A673 (cell line): ENCODE measurements at regions not wholly inside any gene's neighbourhood (a gene's known extent, or its start where the extent isn't known, plus 50 kb on each side); places are given as distances from the start of the nearest gene placed in this dataset.

Experiments
- BruUV-seq: library from RNA; stranded (reverse); fragments of 400-500 nt; replicated peaks from 2 replicates; lab custom pipeline; 2021; lab: Mats Ljungman, UMichigan
- CTCF ChIA-PET: fragments of 300-600 bp; sonication (Branson Sonifier 250); formaldehyde crosslinking; loops from one replicate; lab custom pipeline; 2022; ENCODE audit warnings: antibody characterized with exemption; lab: Charles Lee
- POLR2A ChIA-PET: fragments of 300-600 bp; sonication (Branson Sonifier 250); formaldehyde crosslinking; loops from one replicate; lab custom pipeline; 2022; ENCODE audit warnings: antibody characterized with exemption; ENCODE audit not compliant: low non-redundant PET; lab: Charles Lee
- DNase-seq: peaks from one replicate; pipeline ENCODE4 v3.0.0-alpha.2; 2015; ENCODE audit warnings: low spot score
- H3K27ac ChIP-seq: fragments of 200-600 bp; sonication (generic); 2 replicates; pipeline ENCODE4 v1.5.1; 2016; ENCODE audit warnings: mixed run types, low read depth, mild to moderate bottlenecking, mixed read lengths, antibody characterized with exemption, low read length; ENCODE audit not compliant: poor library complexity, severe bottlenecking
- H3K27me3 ChIP-seq: fragments of 200-600 bp; sonication (generic); replicated peaks from 2 replicates; pipeline ENCODE4 v1.6.1; 2017; ENCODE audit warnings: mixed run types, low read depth, mild to moderate bottlenecking, mixed read lengths, antibody characterized with exemption, low read length; ENCODE audit not compliant: insufficient read depth, poor library complexity
- H3K36me3 ChIP-seq: fragments of 200-600 bp; sonication (generic); 2 replicates; pipeline ENCODE4 v1.6.1; 2016; ENCODE audit warnings: mixed run types, mild to moderate bottlenecking, mixed read lengths, antibody characterized with exemption, low read length; ENCODE audit not compliant: insufficient read depth, poor library complexity, severe bottlenecking
- H3K4me1 ChIP-seq: fragments of 200-600 bp; sonication (generic); 2 replicates; pipeline ENCODE4 v1.6.1; 2017; ENCODE audit warnings: mixed run types, mild to moderate bottlenecking, mixed read lengths, antibody characterized with exemption, low read length; ENCODE audit not compliant: insufficient read depth, poor library complexity, severe bottlenecking
- H3K4me3 ChIP-seq: fragments of 200-600 bp; sonication (generic); 2 replicates; pipeline ENCODE4 v1.5.1; 2016; ENCODE audit warnings: low read depth, mixed run types, mild to moderate bottlenecking, mixed read lengths, low read length; ENCODE audit not compliant: poor library complexity, severe bottlenecking
- H3K9me3 ChIP-seq: fragments of 200-600 bp; sonication (generic); 2 replicates; pipeline ENCODE4 v1.6.1; 2016; ENCODE audit warnings: mixed run types, low read depth, mild to moderate bottlenecking, mixed read lengths, antibody characterized with exemption, low read length; ENCODE audit not compliant: poor library complexity, severe bottlenecking
- CTCF ChIP-seq: fragments of 300-800, 200-600 bp; sonication (generic); conservative IDR thresholded peaks from 2 replicates; pipeline ENCODE4 v1.5.1; 2017; ENCODE audit warnings: low read depth, mild to moderate bottlenecking, antibody characterized with exemption, low read length, moderate library complexity, mixed read lengths
- EZH2 ChIP-seq: fragments of 200-600 bp; sonication (generic); IDR thresholded peaks from 2 replicates; pipeline ENCODE4 v1.6.1; 2017; ENCODE audit warnings: borderline replicate concordance, low read depth, mild to moderate bottlenecking, mixed read lengths, antibody characterized with exemption, low read length; ENCODE audit not compliant: poor library complexity, severe bottlenecking
- intact Hi-C: fragments of 100-400 bp; cut with micrococcal nuclease; formaldehyde crosslinking; loops from one replicate; pipeline ENCODE4 v1.10.0; 2022; ENCODE audit not compliant: unreplicated experiment

DNA sequence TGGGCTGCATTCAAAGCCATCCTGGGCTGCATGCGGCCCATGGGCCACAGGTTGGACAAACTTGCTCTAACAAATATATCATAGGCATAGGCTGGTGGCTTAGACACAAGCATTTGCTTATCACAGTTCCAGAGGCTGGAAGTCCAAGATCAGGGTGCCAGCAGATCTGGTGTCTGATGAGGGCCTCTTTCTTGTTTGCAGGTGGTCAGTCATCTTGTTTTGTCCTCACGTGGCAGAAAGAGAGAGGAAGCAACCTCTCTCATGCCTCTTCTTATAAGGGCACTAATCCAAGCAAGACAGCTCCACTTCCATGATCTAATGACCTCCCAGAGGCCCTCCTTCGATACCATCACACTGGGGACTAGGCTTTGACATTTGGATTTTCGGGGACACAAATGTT, 238.7 kb upstream of the TNRC6C start:
- TF ChIP-seq CTCF: no peak
- TF ChIP-seq EZH2: no peak
- Histone ChIP-seq H3K4me1 (no peaks in the 10 kb centered on the region), H3K27me3 (no peaks in the 10 kb centered on the region), H3K4me3 (no peak overlapping the region), H3K9me3 (peaks cover 10% of the 10 kb centered on the region), H3K27ac (no peak overlapping the region), H3K36me3 (no peaks in the 10 kb centered on the region)
- ChIA-PET POLR2A (no interaction called here), CTCF (no interaction called here)
- no TSS peak for BruUV-seq
- intact Hi-C loops: no loop called here
- DNase-seq: no peak

DNA sequence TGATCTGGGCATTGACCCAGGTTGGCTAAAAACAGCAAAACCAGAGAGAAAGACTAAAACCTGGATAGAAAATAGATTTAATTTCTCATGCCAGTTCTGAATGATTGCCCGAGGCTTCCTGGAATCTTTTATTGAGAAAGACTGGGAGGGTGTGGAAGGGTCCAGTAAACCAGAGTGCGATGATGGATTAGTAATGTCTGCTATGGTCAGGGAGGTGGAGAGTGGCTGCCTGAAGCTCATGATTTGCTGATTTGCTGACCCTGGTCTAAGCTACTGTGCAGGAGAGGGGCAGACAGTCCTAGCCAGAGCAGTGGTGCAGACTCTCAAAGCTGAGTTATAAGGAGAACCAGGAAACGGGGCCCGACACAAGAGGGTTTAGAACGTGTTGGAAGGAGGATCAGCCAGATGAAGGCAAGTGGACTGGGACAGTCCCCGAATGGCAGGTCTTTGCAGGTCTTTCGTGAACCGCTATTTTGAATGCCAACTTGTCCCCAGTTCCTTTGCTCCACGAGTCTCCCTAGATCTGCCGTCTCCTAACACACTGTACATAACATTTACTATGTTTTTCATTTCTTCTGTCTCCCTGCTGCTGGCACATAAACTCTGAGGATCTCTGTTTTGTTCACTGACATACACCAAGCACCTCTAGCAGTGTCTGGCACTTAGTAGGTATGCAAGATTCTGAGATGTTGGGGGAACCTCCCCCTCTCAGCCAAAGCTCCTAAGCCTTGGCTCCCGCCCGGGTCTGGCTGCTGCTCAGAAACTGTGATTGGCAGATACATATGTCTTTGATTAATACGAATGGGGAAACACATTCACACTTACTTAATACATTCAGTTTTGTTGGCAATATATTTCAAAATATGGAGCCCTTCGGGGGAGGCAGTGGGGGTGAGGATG, 237.3 kb upstream of the TNRC6C start:
- Histone ChIP-seq H3K36me3 (no peaks in the 10 kb centered on the region), H3K9me3 (peaks cover 4% of the 10 kb centered on the region), H3K4me1 (no peaks in the 10 kb centered on the region), H3K4me3 (no peak overlapping the region), H3K27ac (no peak overlapping the region), H3K27me3 (no peaks in the 10 kb centered on the region)
- no peak for TF ChIP-seq EZH2
- TF ChIP-seq CTCF: no peak
- ChIA-PET POLR2A (no interaction called here), CTCF (no interaction called here)
- no TSS peak for BruUV-seq
- intact Hi-C loops: no loop called here
- no peak for DNase-seq

- Histone ChIP-seq H3K27ac (no peak overlapping the region), H3K4me3 (no peak overlapping the region), H3K36me3 (no peaks in the 10 kb centered on the region), H3K27me3 (no peaks in the 10 kb centered on the region), H3K9me3 (no peaks in the 10 kb centered on the region), H3K4me1 (no peaks in the 10 kb centered on the region)
- TF ChIP-seq CTCF: no peak
- TF ChIP-seq EZH2: no peak
- no peak for DNase-seq
- no TSS peak for BruUV-seq
- ChIA-PET POLR2A (no interaction called here), CTCF (no interaction called here)
- intact Hi-C loops: no loop called here
Observed at GRCh38 chr17:77721846-77722160, 236.7 kb upstream of the TNRC6C start.
